ENCODE measurements at regions not wholly inside any gene's neighbourhood (a gene's known extent, or its start where the extent isn't known, plus 50 kb on each side); places are given as distances from the start of the nearest gene placed in this dataset.
"Not testable (repeated sequence)": the region's sequence is repeated elsewhere in the genome, so short reads cannot be mapped to it uniquely, and the experiment has no call there.

DNA sequence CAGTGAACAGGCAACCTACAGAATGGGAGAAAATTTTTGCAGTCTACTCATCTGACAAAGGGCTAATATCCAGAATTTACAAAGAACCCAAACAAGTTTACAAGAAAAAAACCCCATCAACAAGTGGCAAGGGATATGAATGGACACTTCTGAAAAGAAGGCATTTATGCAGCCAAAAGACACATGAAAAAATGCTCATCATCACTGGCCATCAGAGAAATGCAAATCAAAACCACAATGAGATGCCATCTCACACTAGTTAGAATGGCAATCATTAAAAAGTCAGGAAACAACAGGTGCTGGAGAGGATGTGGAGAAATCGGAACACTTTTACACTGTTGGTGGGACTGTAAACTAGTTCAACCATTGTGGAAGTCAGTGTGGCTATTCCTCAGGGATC is 80.3 kb downstream of the ZNF474 start:
- DNase-seq (ENCODE audit: low spot score), result not testable (repeated sequence)

DNA sequence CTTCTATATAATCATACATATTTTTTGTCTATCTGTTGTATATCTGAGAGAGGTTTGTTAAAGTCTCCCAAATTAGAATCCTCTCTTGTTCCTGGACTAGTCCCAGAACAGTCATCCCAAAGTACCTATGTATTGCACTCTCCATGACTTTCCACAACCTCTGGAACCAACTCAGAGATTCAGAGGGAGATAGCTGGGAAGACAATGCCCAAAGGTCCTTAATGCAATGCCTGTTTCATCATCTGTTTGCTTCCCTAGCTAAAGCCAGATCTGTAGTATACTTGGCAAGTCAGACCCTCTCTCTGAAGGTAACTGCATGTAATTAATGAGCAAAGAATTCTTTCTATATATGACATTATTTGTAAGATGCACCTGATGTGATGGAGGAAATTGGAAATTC is 89.4 kb downstream of the ZNF474 start:
- no peak for DNase-seq (ENCODE audit: low spot score)

DNA sequence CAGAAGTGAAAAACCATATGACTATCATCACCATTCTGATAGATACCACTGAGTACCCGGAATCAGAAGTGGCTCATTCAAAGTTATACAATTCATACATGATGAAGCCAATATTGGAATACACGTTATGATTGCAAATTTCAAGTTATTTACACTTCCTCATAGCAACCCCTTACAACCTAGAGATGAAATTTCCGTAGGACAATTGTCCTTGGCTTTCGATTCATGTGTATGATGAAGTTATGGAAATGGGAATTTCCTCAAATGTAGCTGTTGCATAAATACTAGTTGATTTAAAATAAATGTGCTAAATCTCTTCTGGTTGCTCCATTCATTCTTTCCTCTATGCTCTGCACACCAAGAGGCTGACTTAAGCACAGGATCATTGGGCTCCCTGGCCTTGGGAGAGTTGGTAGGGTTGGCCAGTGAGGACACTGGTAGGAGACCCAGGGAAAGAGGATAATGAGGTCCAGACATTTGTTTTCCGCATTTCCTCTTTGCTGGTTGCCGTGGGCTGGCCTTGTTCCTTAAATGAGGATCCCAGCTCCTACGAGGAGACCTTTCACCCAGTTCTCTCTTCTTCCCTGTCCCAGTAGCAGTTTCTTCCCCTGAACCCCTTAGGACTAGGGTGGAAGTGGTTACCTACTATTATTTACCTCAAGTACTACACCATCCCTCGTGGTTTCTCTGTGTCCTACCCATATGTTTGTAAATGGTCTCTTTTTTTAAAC is 90.3 kb downstream of the ZNF474 start:
- no peak for DNase-seq (ENCODE audit: low spot score)

DNA sequence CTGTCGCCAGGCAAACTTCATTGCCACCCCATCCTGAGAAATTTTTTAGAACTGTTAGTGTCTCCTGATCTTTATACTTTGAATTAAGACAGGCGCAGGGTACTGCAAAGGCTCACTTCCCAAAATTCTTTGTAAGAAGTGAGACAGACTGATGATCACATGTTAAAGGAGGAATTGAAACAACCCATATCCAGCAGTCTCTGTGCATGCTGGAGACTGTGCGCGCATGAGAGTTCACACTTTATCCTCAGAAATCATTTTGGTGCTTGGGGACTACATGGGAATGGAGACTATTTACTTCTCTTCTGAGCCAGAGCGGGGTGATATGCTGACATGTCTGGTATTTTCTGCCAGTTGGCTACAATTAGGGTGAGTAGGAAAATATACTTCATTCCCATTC is 91.2 kb downstream of the ZNF474 start:
- no peak for DNase-seq (ENCODE audit: low spot score)

DNA sequence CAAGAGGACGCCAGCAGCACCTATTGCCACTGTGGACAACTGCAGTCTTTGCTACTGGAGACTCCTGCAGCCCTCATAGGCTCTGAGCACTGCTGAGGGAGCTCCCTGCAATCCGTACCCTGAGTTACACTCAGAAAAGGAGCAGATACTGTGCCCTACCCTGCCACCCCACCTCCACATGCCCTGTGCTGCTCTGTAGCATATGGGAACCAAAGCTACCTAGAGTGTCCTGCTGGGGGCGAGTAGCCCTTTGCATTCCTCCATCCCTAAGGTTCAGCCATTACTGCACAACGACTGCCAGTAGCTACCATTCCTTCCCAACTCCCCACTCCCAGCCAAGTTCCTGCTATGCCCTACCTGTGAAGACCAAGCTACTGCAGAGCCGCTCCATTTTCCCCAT is 90.2 kb upstream of the SNCAIP start:
- DNase-seq (ENCODE audit: low spot score), result no peak

DNA sequence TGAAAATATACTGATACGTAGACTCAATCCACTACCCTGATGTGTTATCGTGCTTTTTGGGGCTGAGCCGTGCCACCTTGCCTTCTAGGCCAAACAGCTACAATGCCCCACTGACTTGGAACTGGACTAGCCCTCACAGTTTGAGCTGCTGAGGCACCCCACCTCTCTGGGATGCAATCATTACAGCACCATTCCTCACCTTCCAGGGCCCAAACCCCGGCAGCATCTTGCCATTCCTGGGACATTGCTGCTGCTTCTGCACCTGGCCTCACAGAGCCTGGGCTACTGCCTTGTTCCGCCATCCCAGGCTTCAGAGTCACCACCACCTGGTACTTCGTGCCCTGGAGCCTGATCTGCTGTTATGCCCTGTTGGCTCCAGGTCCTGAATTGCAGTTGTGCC is 89.5 kb upstream of the SNCAIP start:
- no peak for DNase-seq (ENCODE audit: low spot score)

DNA sequence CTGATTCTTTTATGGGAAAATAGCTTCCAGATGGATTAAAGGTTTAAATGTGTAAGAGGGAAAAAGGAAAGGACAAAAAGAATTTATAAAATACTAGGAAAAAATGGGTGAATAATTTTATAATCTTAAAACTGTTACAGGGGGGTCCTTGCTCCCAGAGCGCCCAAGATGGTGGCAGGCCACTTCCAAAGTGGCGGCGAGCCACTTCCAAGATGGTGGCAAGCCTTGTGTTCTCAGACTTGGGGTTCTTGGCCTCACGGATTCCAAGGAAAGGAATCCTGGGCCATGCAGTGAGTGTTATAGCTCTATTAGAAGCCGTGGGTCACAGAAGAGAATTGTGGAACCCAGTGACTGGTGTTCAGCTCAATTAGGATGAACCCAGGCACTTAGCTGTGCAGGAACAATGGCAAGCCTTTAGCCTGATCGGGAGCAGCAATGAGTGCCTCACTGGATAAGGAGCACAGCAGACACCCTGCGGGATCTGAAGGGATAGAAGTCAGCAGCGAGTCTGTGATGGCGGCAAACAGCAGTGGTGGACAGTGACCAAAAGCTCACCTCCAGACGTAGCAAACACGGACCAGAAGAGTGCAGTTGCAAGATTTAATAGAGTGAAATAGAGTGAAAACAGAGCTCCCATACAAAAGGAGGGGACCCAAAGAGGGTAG is 83.2 kb upstream of the SNCAIP start:
- DNase-seq (ENCODE audit: low spot score), result no peak

DNA sequence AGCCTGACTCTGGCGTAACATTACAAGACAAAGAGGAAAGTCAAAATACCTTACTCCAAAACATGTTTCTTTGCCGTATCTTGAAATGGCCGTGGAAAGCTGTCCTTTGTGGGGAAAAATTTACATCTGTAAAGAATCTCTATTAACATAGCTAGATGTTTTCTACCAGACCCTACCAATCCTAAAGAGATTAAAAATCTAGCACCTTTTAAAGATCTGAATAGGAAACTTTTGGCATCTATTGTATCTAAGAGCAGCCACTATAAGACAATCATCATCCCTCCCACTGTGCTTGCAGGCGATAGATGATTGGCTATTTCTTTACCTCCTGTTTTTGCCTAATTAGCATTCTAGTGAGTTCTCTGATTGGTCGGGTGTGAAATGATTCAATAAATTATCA is 82.5 kb upstream of the SNCAIP start:
- DNase-seq (ENCODE audit: low spot score), result no peak

DNA sequence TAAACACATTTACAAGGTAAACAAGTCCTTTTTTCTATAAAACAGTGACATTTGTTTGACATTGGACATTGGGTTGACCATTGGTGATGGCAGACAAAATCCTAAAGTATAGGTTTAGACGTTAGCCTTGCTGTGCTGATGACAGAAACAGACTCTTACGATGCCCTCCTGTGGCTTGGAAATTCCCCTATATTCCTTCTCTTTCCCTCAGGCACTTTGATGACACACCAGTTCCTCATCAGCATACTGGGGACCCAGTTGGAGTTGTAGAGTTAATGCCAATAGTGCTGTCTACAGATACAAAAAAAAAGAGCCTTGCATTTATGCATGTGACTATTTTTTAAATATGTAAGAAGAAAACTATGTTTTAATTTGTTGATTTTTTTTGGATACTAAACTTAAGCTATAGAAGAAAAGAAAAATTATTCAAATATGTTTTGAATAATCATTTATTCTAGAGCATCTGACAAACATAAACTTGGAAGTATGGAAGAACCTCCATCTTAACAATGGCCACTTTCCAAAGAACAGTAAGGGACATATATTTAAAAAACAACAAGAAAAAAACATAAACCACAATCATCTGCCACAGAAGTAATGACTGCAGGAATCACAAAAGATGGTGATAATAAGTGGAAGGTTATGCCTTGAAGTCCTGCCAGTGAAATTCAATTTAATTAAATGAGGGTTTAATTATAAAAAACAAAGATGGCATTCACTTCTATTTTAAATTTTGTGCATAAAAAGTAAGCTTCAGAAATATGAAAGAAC is 75.6 kb upstream of the SNCAIP start:
- peak; percentile 6 for DNase-seq (ENCODE audit: low spot score)

DNA sequence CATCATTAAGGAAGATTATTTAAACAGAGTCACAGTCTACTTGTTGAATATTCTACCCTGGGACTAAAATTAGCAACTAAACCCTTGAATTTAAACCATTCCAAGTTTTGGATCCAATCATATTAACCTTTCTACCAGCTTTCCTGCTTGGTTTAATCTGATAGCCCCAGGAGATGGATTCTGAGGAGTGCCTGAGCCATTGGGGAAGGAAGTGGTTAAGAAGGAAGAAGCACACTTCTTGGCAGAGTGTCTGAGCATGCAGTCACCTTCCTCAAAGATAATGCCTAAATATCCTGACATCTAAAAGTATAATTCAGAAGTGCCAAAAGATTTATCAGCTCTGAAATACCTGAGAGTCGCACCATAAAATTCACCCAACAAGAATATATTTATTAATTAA is 74.1 kb upstream of the SNCAIP start:
- no peak for DNase-seq (ENCODE audit: low spot score)

DNA sequence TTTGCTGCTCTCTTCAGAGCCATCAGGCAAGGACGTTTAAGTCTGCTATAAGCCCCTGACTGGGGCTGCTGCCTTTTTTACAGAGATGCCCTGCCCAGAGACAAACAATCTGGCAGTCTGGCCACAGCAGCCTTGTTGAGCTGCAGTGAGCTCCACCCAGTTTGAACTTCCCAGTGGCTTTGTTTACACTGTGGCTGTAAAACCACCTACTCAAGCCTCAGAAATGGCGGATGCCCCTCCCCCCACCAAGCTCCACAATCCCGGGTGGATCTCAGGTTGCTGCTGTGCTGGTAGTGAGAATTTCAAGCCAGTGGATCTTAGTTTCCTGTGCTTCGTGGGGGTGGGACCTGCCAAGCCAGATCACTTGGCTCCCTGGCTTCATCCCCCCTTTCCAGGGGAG is 59.7 kb upstream of the SNCAIP start:
- DNase-seq (ENCODE audit: low spot score), result no peak

DNA sequence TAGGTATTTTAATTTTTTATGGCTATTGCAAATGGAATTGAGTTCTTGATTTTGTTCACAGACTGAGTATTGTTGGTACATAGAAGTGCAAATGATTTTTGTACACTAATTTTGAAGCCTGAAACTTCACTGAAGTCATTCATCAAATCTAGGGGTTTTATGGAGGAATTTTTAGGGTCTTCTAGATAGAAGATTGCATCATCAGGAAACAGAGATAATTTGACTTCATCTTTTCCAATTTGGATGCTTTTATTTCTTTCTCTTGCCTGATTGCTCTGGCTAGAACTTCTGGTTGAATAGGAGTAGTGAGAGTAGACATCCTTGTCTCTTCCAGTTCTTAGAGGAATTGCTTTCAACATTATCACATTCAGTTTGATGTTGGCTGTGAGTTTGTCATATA is 58.2 kb upstream of the SNCAIP start:
- DNase-seq (ENCODE audit: low spot score), result no peak

DNA sequence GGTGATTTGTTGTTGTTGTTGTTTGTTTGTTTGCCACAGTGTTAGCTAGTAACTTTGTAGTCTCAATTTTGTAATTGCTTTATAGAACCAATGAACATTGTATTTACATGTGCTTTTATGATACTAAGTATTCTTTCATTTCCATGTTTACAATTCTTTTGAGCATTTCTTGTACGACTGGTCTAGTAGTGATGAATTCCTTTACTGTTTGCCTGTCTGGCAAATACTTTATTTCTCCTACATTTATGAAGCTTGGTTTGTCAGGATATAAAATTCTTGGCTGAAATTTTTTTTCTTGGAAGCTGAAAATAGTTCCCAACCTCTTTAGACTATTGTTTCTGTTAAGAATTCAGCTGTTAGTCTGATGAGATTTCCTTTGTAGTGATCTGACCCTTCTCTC is 55.6 kb upstream of the SNCAIP start:
- no peak for DNase-seq (ENCODE audit: low spot score)

DNA sequence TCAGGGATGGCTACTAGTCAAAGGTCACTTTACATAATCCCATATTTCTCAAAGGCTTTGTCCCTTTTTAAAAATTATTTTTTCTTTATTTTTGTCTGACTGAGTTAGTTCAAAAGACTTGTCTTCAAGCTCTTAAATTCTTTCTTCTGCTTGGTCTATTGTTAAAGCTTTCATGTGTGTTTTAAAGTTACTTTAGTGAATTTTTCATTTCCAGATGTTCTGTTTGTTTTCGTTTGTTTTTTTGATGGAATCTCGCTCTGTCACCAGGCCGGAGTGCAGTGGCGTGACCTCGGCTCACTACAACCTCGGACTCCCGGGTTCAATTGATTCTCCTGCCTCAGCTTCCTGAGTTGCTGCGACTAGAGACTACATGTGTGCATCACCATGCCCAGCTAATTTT is 55.0 kb upstream of the SNCAIP start:
- DNase-seq (ENCODE audit: low spot score), result no peak

DNA sequence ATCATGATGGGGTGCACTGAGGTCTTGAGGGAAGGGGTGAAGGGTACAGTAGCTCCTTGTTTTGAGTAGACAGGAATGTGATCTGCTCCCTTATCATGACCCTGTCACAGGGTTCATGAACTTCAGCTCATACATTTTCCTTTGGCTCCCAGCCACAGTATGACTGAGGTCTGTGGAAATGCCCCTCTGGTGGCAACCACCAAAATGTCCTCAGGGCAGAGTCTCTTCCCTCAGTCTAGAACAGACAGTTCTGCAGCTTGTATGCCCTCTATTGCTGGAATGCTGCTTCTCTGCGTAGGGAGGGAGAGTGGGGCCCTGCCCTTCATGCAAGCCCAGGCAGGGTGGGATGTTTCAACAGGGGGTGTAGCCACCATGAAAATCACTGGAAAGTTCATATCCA is 53.8 kb upstream of the SNCAIP start:
- no peak for DNase-seq (ENCODE audit: low spot score)

DNA sequence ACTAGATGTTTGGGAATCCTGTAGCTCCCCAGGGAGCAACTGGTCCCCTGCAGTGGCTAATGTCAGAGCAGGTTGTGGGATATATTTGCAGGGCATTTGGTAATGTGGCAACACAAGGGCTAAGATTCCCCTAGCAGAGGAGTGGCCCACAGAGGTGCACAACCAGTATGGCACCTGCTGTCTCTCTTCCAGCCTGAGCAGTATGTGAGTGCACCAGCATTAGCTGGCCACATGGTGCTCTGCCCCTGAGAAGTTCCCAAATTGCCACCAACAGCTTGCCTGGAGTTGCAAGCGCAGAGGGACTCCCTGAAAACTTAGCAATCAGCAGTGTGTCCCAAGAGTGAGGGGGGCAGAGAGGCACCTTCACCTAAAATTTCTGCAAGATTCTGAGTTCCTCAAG is 53.2 kb upstream of the SNCAIP start:
- DNase-seq (ENCODE audit: low spot score), result no peak

DNA sequence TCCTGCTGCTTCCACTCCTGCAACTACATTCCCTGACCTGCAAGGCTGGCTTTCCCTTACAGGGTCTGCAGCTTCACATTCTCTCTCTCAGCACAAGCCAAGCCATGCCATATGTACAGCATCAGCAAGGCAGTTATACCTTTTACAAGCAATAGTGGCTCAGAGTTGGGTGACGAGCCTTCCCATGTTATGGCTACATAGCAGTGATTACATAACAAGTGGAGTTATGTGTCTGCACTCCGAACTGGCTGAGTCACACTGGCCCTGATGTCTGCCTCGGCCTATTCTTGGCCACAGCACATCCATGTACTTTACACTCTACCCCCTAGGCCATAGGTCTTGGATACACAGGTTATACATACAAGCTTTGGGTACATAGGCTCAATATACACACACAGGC is 52.0 kb upstream of the SNCAIP start:
- DNase-seq (ENCODE audit: low spot score), result peak; percentile 72

DNA sequence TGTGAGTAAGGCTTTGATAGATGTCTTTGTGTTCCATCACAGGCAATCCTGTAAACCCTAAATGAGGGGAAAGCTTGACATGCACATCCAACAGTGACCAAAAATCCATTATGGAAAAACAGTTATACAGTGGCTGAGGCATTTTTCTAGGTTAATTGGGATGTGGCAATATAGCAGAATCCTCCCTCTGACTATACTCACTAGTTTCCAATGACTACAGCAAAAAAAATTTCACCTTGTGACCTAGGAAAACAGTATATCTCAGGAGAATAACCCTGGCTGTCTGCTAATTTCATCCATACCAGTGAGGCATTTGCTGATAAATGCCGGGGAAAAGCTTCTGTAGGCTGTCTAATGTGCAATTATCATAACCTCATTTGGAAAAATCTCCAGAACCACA is 49.9 kb upstream of the SNCAIP start:
- peak; percentile 33 for DNase-seq (ENCODE audit: low spot score)

Data from AG08395 (cell line).